H1 (cell line): ENCODE measurements at regions not wholly inside any gene's neighbourhood (a gene's known extent, or its start where the extent isn't known, plus 50 kb on each side); places are given as distances from the start of the nearest gene placed in this dataset.

ENCODE experiments used
- CTCF ChIA-PET: fragments of 300-600 bp; sonication (Branson Sonifier 250); formaldehyde crosslinking; loops from one replicate; lab custom pipeline; 2021; ENCODE audit not compliant: partially characterized antibody; lab: Charles Lee
- POLR2A ChIA-PET: fragments of 300-600 bp; sonication (Branson Sonifier 250); formaldehyde crosslinking; loops from one replicate; lab custom pipeline; 2021; ENCODE audit warnings: inconsistent platforms; ENCODE audit not compliant: partially characterized antibody; lab: Charles Lee
- DNase-seq, 2 experiments: peaks; one replicate each; pipeline versions ENCODE4 v3.0.0 to v3.0.0-alpha.2; 2010 to 2022; ENCODE audit warnings: low spot score in 2 of 2, low read depth in 1 of 2, mixed read lengths in 1 of 2
- FAIRE-seq: peaks from 2 replicates; lab custom pipeline; 2011; peaks lifted over from hg19 to GRCh38; lab: Jason Lieb, UNC
- H2AFZ ChIP-seq: 2 replicates; pipeline ENCODE4 v1.8.1; 2012; ENCODE audit warnings: low read length, inconsistent platforms
- H2AK5ac ChIP-seq: 2 replicates; pipeline ENCODE4 v1.6.1; 2013; ENCODE audit warnings: low read depth, low read length
- H2BK120ac ChIP-seq: replicated peaks from 2 replicates; pipeline ENCODE3; 2013; ENCODE audit warnings: low read depth, low read length, inconsistent platforms
- H2BK12ac ChIP-seq: 2 replicates; pipeline ENCODE4 v1.6.1; 2013; ENCODE audit warnings: low read depth, low read length
- H2BK15ac ChIP-seq: 2 replicates; pipeline ENCODE4 v1.6.1; 2013; ENCODE audit warnings: low read length
- H2BK20ac ChIP-seq: 2 replicates; pipeline ENCODE4 v1.6.1; 2013; ENCODE audit warnings: low read length
- H2BK5ac ChIP-seq: 2 replicates; pipeline ENCODE4 v1.6.1; 2013; ENCODE audit warnings: low read depth, low read length
- H3K14ac ChIP-seq: 2 replicates; pipeline ENCODE4 v1.6.1; 2013; ENCODE audit warnings: inconsistent platforms; ENCODE audit not compliant: insufficient read length
- H3K18ac ChIP-seq: 2 replicates; pipeline ENCODE4 v1.6.1; 2013; ENCODE audit warnings: low read length; ENCODE audit errors: extremely low read depth
- H3K23ac ChIP-seq: 2 replicates; pipeline ENCODE4 v1.6.1; 2013; ENCODE audit warnings: inconsistent platforms; ENCODE audit not compliant: insufficient read length
- H3K23me2 ChIP-seq: 2 replicates; pipeline ENCODE4 v1.6.1; 2013; ENCODE audit warnings: low read depth, low read length
- H3K27ac ChIP-seq: 2 replicates; pipeline ENCODE4 v1.6.1; 2011; ENCODE audit warnings: low read depth, low read length, inconsistent platforms
- H3K27me3 ChIP-seq, 4 experiments: replicated peaks in 1 of 4; 1 replicate in 1 of 4; 2 replicates in 3 of 4; pipeline versions ENCODE4 v1.6.1 to v1.8.1; 2011 to 2013; ENCODE audit warnings: low read length in 3 of 4, mild to moderate bottlenecking in 3 of 4, inconsistent platforms in 2 of 4, mixed read lengths in 2 of 4, moderate library complexity in 1 of 4; ENCODE audit not compliant: control insufficient read depth in 3 of 4, insufficient read depth in 3 of 4; ENCODE audit errors: extremely low read depth in 1 of 4
- H3K36me3 ChIP-seq, 4 experiments: 2 replicates each; pipeline versions ENCODE4 v1.6.1 to v1.8.1; 2011 to 2013; ENCODE audit warnings: mild to moderate bottlenecking in 4 of 4, low read length in 3 of 4, moderate library complexity in 2 of 4, control low read depth in 1 of 4, inconsistent platforms in 1 of 4; ENCODE audit not compliant: insufficient read depth in 4 of 4, control insufficient read depth in 2 of 4
- H3K4ac ChIP-seq: replicated peaks from 2 replicates; pipeline ENCODE3; 2013; ENCODE audit warnings: low read length, low read depth, mixed read lengths, inconsistent platforms; ENCODE audit not compliant: insufficient read length
- H3K4me1 ChIP-seq, 4 experiments: replicated peaks in 1 of 4; 1 replicate in 1 of 4; 2 replicates in 3 of 4; pipeline versions ENCODE4 v1.6.1 to v1.8.1; 2011 to 2013; ENCODE audit warnings: low read length in 3 of 4, inconsistent platforms in 2 of 4, mixed read lengths in 1 of 4; ENCODE audit not compliant: insufficient read depth in 4 of 4, control insufficient read depth in 3 of 4
- H3K4me2 ChIP-seq, 2 experiments: 2 replicates each; pipeline versions ENCODE4 v1.6.1 to v1.8.1; 2011 to 2013; ENCODE audit warnings: low read depth in 2 of 2, low read length in 2 of 2, control low read depth in 1 of 2, inconsistent platforms in 1 of 2, mild to moderate bottlenecking in 1 of 2; ENCODE audit not compliant: insufficient read depth in 1 of 2
- H3K4me3 ChIP-seq, 4 experiments: fragments of 200-600, 300-600 bp in 1 of 4; sonication (generic), shearing (Covaris generic), sonication (Bioruptor Twin) in 1 of 4; 2 replicates each; pipeline versions ENCODE4 v1.5.1 to v1.8.1; 2011 to 2016; ENCODE audit warnings: low read length in 4 of 4, low read depth in 3 of 4, control low read depth in 2 of 4, inconsistent platforms in 2 of 4, mild to moderate bottlenecking in 2 of 4, mixed read lengths in 1 of 4, moderate library complexity in 1 of 4; ENCODE audit not compliant: insufficient read depth in 2 of 4; ENCODE audit errors: extremely low read depth in 1 of 4
- H3K56ac ChIP-seq: replicated peaks from 2 replicates; pipeline ENCODE3; 2013; ENCODE audit warnings: low read depth, mild to moderate bottlenecking, mixed read lengths, low read length, inconsistent platforms; ENCODE audit not compliant: insufficient read length
- H3K79me1 ChIP-seq: 2 replicates; pipeline ENCODE4 v1.6.1; 2013; ENCODE audit warnings: low read depth, low read length, control low read depth
- H3K79me2 ChIP-seq, 2 experiments: 2 replicates each; pipeline versions ENCODE4 v1.6.1 to v1.8.1; 2012 to 2013; ENCODE audit warnings: low read length in 2 of 2, mild to moderate bottlenecking in 2 of 2, inconsistent platforms in 1 of 2; ENCODE audit not compliant: insufficient read depth in 2 of 2, control insufficient read depth in 1 of 2
- H3K9ac ChIP-seq, 4 experiments: replicated peaks in 1 of 4; 1 replicate in 1 of 4; 2 replicates in 3 of 4; pipeline versions ENCODE4 v1.6.1 to v1.8.1; 2011 to 2013; ENCODE audit warnings: low read depth in 3 of 4, low read length in 3 of 4, control low read depth in 2 of 4, mild to moderate bottlenecking in 2 of 4, moderate library complexity in 2 of 4, inconsistent platforms in 1 of 4; ENCODE audit errors: extremely low read depth in 1 of 4
- H3K9me3 ChIP-seq, 2 experiments: 2 replicates each; pipeline versions ENCODE4 v1.6.1 to v1.8.1; 2012 to 2013; ENCODE audit warnings: mild to moderate bottlenecking in 2 of 2, moderate library complexity in 2 of 2, control low read depth in 1 of 2, inconsistent platforms in 1 of 2, low read depth in 1 of 2, low read length in 1 of 2, mixed read lengths in 1 of 2; ENCODE audit not compliant: insufficient read depth in 2 of 2
- H4K20me1 ChIP-seq, 2 experiments: replicated peaks in 1 of 2; 2 replicates each; pipeline versions ENCODE3 to v1.8.1; 2011 to 2013; ENCODE audit warnings: inconsistent platforms in 2 of 2, low read length in 2 of 2, mild to moderate bottlenecking in 1 of 2; ENCODE audit not compliant: insufficient read depth in 2 of 2, control insufficient read depth in 1 of 2
- H4K5ac ChIP-seq: 2 replicates; pipeline ENCODE4 v1.6.1; 2013; ENCODE audit warnings: low read length, low read depth, mixed read lengths, inconsistent platforms; ENCODE audit not compliant: insufficient read length
- H4K8ac ChIP-seq: 2 replicates; pipeline ENCODE4 v1.8.0; 2013; ENCODE audit warnings: mild to moderate bottlenecking, moderate library complexity, low read length, inconsistent platforms; ENCODE audit not compliant: insufficient read depth; ENCODE audit errors: extremely low read depth
- H4K91ac ChIP-seq: replicated peaks from 2 replicates; pipeline ENCODE3; 2013; ENCODE audit warnings: low read length, mixed read lengths, inconsistent platforms; ENCODE audit not compliant: insufficient read length
- ATF3 ChIP-seq: IDR thresholded peaks from 2 replicates; pipeline ENCODE4 v1.6.1; 2011; ENCODE audit warnings: low read depth, mild to moderate bottlenecking, low read length; ENCODE audit not compliant: insufficient read depth
- BACH1 ChIP-seq: IDR thresholded peaks from 2 replicates; pipeline ENCODE4 v1.6.1; 2012; ENCODE audit warnings: low read length, improper control_type of control experiment
- BCL11A ChIP-seq, 2 experiments: IDR thresholded peaks; one replicate each; pipeline ENCODE4 v1.6.1; 2011; ENCODE audit warnings: low read depth in 2 of 2, low read length in 2 of 2, mild to moderate bottlenecking in 2 of 2
- GABPA ChIP-seq: IDR thresholded peaks from 2 replicates; pipeline ENCODE4 v1.6.1; 2011; ENCODE audit warnings: mild to moderate bottlenecking, low read length, moderate library complexity, borderline replicate concordance; ENCODE audit not compliant: insufficient read depth
- KDM5A ChIP-seq: fragments of 200-600 bp; IDR thresholded peaks from 2 replicates; pipeline ENCODE4 v1.7.1; 2012; ENCODE audit warnings: mild to moderate bottlenecking, low read length, inconsistent platforms, mixed read lengths
- MAFK ChIP-seq: IDR thresholded peaks from 2 replicates; pipeline ENCODE4 v1.6.1; 2012; ENCODE audit warnings: low read depth, mild to moderate bottlenecking, improper control_type of control experiment, low read length
- RAD21 ChIP-seq, 2 experiments: IDR thresholded peaks in 1 of 2; conservative IDR thresholded peaks in 1 of 2; 2 replicates each; pipeline ENCODE4 v1.6.1; 2011; ENCODE audit warnings: low read depth in 2 of 2, low read length in 2 of 2, improper control_type of control experiment in 1 of 2, inconsistent platforms in 1 of 2, mild to moderate bottlenecking in 1 of 2, moderate library complexity in 1 of 2
- SUZ12 ChIP-seq: fragments of 200-600 bp; sonication (generic); IDR thresholded peaks from 2 replicates; pipeline ENCODE4 v1.6.1; 2012; ENCODE audit warnings: mild to moderate bottlenecking, inconsistent platforms, low read length, moderate library complexity, mixed read lengths
- TEAD4 ChIP-seq: IDR thresholded peaks from 2 replicates; pipeline ENCODE4 v1.6.1; 2012; ENCODE audit warnings: low read depth, low read length, inconsistent platforms, mixed read lengths
- YY1 ChIP-seq: IDR thresholded peaks from 2 replicates; pipeline ENCODE4 v1.6.1; 2011; ENCODE audit warnings: low read depth, mild to moderate bottlenecking, low read length
- WGBS, 2 experiments: shearing (Covaris generic) in 1 of 2; methylation state at CpG; one replicate each; pipeline versions ENCODE4 v1.1.6 to v1.1.7; 2013 to 2015; ENCODE audit warnings: low lambda C conversion rate in 2 of 2, mixed read lengths in 2 of 2, inconsistent platforms in 1 of 2, low coverage in 1 of 2, missing lambda C conversion rate in 1 of 2; ENCODE audit not compliant: insufficient replicate concordance in 2 of 2, insufficient coverage in 1 of 2, insufficient read length in 1 of 2; ENCODE audit errors: extremely low coverage in 1 of 2, missing lambda C conversion rate in 1 of 2; 5-methylcytosine and 5-hydroxymethylcytosine counted together

GRCh38 chr1:157312082-157312812, 174.1 kb upstream of the ETV3 start:
- H2BK120ac ChIP-seq, result no peak overlapping the region
- H3K4ac ChIP-seq, result no peak overlapping the region
- H4K20me1 ChIP-seq, result no peaks in the 10 kb centered on the region
- H2BK15ac ChIP-seq, result peak overlapping the region; percentile 77; the same call in 1 of the 2 replicates
- FAIRE-seq, result no peak
- no peaks in the 10 kb centered on the region for H3K79me1 ChIP-seq
- no peak overlapping the region for H3K14ac ChIP-seq
- no peak overlapping the region for H4K8ac ChIP-seq
- 82% methylated on average over 4 of the region's 4 CpGs; no CpG with 5 or more reads in 1 of the 2 experiments for WGBS, 2 experiments
- CTCF ChIA-PET, result interaction anchor here (1.0 to 6.1 kb wide), 19 partner anchors 9 to 260 kb away, joined by 3 to 51 read pairs (median 5); no protein-coding TSS in a partner anchor
- H2BK20ac ChIP-seq, result no peak overlapping the region
- H3K56ac ChIP-seq, result no peak overlapping the region
- H2BK12ac ChIP-seq, result no peak overlapping the region
- no peaks in the 10 kb centered on the region for H3K79me2 ChIP-seq
- H3K36me3 ChIP-seq, result no peaks in the 10 kb centered on the region
- POLR2A ChIA-PET, result interaction anchor here (0.6 kb wide), 1 partner anchor 366 kb away, joined by 3 read pairs; no protein-coding TSS in a partner anchor
- no peak overlapping the region for H2AFZ ChIP-seq
- DNase-seq, result no peak
- no peak overlapping the region for H3K9ac ChIP-seq
- no peak overlapping the region for H3K4me3 ChIP-seq
- H3K9me3 ChIP-seq, result no peaks in the 10 kb centered on the region; a peak in 1 of 4 replicates
- H4K91ac ChIP-seq, result no peak overlapping the region
- no peak overlapping the region for H3K23ac ChIP-seq
- H3K23me2 ChIP-seq, result no peaks in the 10 kb centered on the region
- peaks cover 0 to 1% (median 0%) of the 10 kb centered on the region in 4 experiments; a peak in 1 of 7 replicates for H3K27me3 ChIP-seq
- no peak overlapping the region for H3K18ac ChIP-seq
- no peak overlapping the region for H2BK5ac ChIP-seq
- H3K4me1 ChIP-seq, result peaks cover 0 to 7% (median 3%) of the 10 kb centered on the region in 4 experiments; a peak in 3 of 7 replicates
- H3K27ac ChIP-seq, result no peak overlapping the region
- no peak overlapping the region for H2AK5ac ChIP-seq
- TF ChIP-seq ATF3, result no peak
- TF ChIP-seq BCL11A (IDR thresholded peaks at IDR 0.05; ENCODE audit: low read depth in 2 of 2, low read length in 2 of 2), result no peak
- TF ChIP-seq GABPA, result no peak
- no peak for TF ChIP-seq SUZ12
- no peak for TF ChIP-seq BACH1
- TF ChIP-seq MAFK, result no peak
- TF ChIP-seq YY1, result no peak
- no peak for TF ChIP-seq TEAD4
- TF ChIP-seq KDM5A, result no peak
- TF ChIP-seq RAD21 (IDR thresholded peaks at IDR 0.05 in 1 of 2, conservative IDR thresholded peaks at IDR 0.05 in 1 of 2; ENCODE audit: low read depth in 2 of 2, low read length in 2 of 2), result no peak
- no peak overlapping the region for H4K5ac ChIP-seq
- no peak overlapping the region for H3K4me2 ChIP-seq
